Endometrium (tissue), 2 donors: ENCODE measurements at regions not wholly inside any gene's neighbourhood (a gene's known extent, or its start where the extent isn't known, plus 50 kb on each side); places are given as distances from the start of the nearest gene placed in this dataset.
"Not testable (repeated sequence)": the region's sequence is repeated elsewhere in the genome, so short reads cannot be mapped to it uniquely, and the experiment has no call there.

Experiments used
- FAIRE-seq: peaks from 2 replicates; lab custom pipeline; 2012; peaks lifted over from hg19 to GRCh38; lab: Jason Lieb, UNC
- donor health status: control.
- donor health status: control.

GRCh38 chr4:180281724-180282123 lies 1961.5 kb upstream of the TENM3 start:
- FAIRE-seq, result no peak

- FAIRE-seq, result no peak
These were observed 1958.9 kb upstream of the TENM3 start for GRCh38 chr4:180284267-180284666.

GRCh38 chr4:180285796-180286195 lies 1957.4 kb upstream of the TENM3 start:
- no peak for FAIRE-seq

- no peak for FAIRE-seq
These were observed 1950.9 kb upstream of the TENM3 start for GRCh38 chr4:180292339-180292738.

- no peak for FAIRE-seq
These were observed 1947.1 kb upstream of the TENM3 start for GRCh38 chr4:180296036-180296599.

- FAIRE-seq, result no peak
These were observed 1938.9 kb upstream of the TENM3 start for GRCh38 chr4:180304321-180304720.

GRCh38 chr4:180310616-180311015 lies 1932.6 kb upstream of the TENM3 start:
- FAIRE-seq, result no peak

GRCh38 chr4:180314972-180315371 lies 1928.2 kb upstream of the TENM3 start:
- FAIRE-seq, result no peak

GRCh38 chr4:180330521-180330920 lies 1912.7 kb upstream of the TENM3 start:
- no peak for FAIRE-seq

GRCh38 chr4:180333162-180333561 lies 1910.0 kb upstream of the TENM3 start:
- no peak for FAIRE-seq

- no peak for FAIRE-seq
These were observed 1907.6 kb upstream of the TENM3 start for GRCh38 chr4:180335566-180335965.

- no peak for FAIRE-seq
These were observed 1906.6 kb upstream of the TENM3 start for GRCh38 chr4:180336494-180337090.

- no peak for FAIRE-seq
These were observed 1901.3 kb upstream of the TENM3 start for GRCh38 chr4:180341926-180342325.

GRCh38 chr4:180350901-180351300 lies 1892.3 kb upstream of the TENM3 start:
- no peak for FAIRE-seq

- FAIRE-seq, result no peak
These were observed 1886.4 kb upstream of the TENM3 start for GRCh38 chr4:180356766-180357165.

- FAIRE-seq, result not testable (repeated sequence)
These were observed 1883.1 kb upstream of the TENM3 start for GRCh38 chr4:180360113-180360512.

GRCh38 chr4:180363815-180364214 lies 1879.4 kb upstream of the TENM3 start:
- FAIRE-seq, result no peak

GRCh38 chr4:180372691-180373090 lies 1870.5 kb upstream of the TENM3 start:
- FAIRE-seq, result no peak

GRCh38 chr4:180377741-180378140 lies 1865.5 kb upstream of the TENM3 start:
- FAIRE-seq, result no peak

- no peak for FAIRE-seq
These were observed 1862.5 kb upstream of the TENM3 start for GRCh38 chr4:180380733-180381132.

GRCh38 chr4:180391613-180392012 lies 1851.6 kb upstream of the TENM3 start:
- no peak for FAIRE-seq

- no peak for FAIRE-seq
These were observed 1848.9 kb upstream of the TENM3 start for GRCh38 chr4:180394312-180394711.

GRCh38 chr4:180394730-180395129 lies 1848.5 kb upstream of the TENM3 start:
- FAIRE-seq, result no peak

GRCh38 chr4:180398564-180398963 lies 1844.6 kb upstream of the TENM3 start:
- no peak for FAIRE-seq
